Esophagus squamous epithelium (tissue), 4 donors: ENCODE measurements at regions not wholly inside any gene's neighbourhood (a gene's known extent, or its start where the extent isn't known, plus 50 kb on each side); places are given as distances from the start of the nearest gene placed in this dataset.

ENCODE experiments used
- CTCF ChIP-seq, 6 experiments: fragments of 450-650 bp in 4 of 6; fragments of 200-600 bp in 2 of 6; sonication (generic) in 2 of 6; IDR thresholded peaks; one replicate each; pipeline ENCODE4 v1.5.1; 2016 to 2019; ENCODE audit warnings: antibody characterized with exemption in 6 of 6, mild to moderate bottlenecking in 4 of 6, moderate library complexity in 4 of 6
- POLR2A ChIP-seq, 4 donors: fragments of 450-650 bp; IDR thresholded peaks; one replicate each; pipeline ENCODE4 v1.6.1; 2017; ENCODE audit warnings: antibody characterized with exemption in 4 of 4, mild to moderate bottlenecking in 4 of 4, moderate library complexity in 3 of 4

GRCh38 chr2:866887-867286 is 83.8 kb upstream of the SNTG2 start:
- TF ChIP-seq CTCF (IDR thresholded peaks at IDR 0.05) (no peak), POLR2A (IDR thresholded peaks at IDR 0.05) (no peak)
